Stimulated activated naive CD4-positive, alpha-beta T cell (primary cell): ENCODE measurements at regions not wholly inside any gene's neighbourhood (a gene's known extent, or its start where the extent isn't known, plus 50 kb on each side); places are given as distances from the start of the nearest gene placed in this dataset.
"Not testable (repeated sequence)": the region's sequence is repeated elsewhere in the genome, so short reads cannot be mapped to it uniquely, and the experiment has no call there.

Experiments used
- DNase-seq, 6 experiments: peaks; one replicate each; lab custom pipeline; 2025; lab: John Stamatoyannopoulos, UW

- DNase-seq: no peak
Observed at GRCh38 chr6:130610303-130610702, 216.9 kb upstream of the SMLR1 start.

DNA sequence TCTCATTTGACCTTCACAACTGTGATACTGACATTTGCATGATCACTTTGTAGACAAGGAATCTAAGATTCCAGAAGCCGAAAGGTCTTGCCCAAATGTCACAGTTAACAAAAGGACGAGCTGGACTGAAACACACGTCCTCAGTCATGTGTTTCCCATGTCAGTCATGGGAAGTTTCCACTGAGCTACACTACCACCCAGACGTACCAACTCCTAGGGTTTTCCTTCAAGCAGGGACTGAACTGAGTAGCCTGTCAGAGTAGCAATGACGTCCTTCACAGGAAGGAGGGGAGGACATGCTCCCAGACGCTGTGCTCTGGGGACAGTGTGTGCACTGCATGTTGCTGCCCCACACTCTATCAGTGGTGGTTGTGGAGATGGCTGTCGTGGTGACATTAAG lies 215.8 kb upstream of the SMLR1 start:
- DNase-seq: no peak

DNA sequence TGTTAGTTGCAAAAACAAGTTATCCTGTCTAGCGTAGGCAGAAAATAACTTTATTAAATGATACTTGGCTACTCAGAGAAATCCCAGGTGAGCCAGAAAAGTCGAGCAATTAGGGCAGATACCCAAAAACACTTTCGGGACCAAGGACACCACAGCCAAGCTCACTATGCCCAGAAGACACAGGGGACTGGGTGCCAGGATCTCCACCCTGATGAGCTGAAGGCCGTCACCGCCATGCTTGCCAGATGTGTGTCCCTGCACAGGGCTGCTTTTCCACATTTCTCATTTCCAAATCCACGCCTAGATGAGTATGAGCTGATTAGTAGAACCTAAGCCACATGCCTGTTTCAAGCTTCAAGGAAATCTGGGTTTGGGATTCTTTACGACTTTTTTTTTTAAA lies 214.0 kb upstream of the SMLR1 start:
- no peak for DNase-seq

DNA sequence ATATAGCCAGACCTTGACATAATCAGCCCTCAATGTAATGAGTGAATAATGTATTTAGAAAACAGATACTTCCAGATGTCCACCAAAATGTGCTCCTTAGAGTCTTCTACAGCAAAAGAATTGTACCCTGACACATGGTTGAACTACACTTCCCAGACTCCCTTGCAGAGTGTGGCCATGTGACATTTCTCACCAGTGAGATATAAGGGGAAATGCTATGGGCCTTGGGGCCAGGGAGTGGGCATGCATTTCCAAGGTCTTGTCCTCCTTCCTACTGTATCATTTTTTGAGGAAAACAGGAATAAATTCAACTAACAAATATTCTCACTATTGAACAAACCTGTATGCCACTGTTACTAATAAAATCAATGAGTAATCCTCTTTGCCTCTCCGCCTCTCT lies 211.4 kb upstream of the SMLR1 start:
- DNase-seq: no peak

- no peak for DNase-seq
Observed at GRCh38 chr6:130617658-130618057, 209.5 kb upstream of the SMLR1 start.

- not testable (repeated sequence) for DNase-seq
Observed at GRCh38 chr6:130618806-130619205, 208.4 kb upstream of the SMLR1 start.

- DNase-seq: no peak
Observed at GRCh38 chr6:130620338-130620781, 206.8 kb upstream of the SMLR1 start.

DNA sequence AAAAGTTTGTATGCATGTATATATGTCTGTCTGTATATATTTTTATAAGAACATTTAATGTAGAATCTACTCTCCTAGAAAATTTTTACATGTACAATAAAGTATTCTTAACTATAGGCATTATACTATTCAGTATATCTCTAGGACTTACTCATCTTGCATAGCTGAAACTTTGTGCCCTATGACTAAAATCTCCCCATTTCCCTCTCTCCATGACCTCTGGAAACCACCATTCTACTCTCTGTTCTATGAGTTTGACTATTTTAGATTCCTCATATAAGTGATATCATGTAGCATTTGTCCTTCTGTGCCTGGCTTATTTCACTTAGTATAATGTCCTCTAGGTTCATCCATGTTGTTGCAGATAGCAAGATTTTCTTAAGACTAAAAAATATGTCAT lies 205.1 kb upstream of the SMLR1 start:
- no peak for DNase-seq

GRCh38 chr6:130624046-130624445 lies 203.2 kb upstream of the SMLR1 start:
- no peak for DNase-seq

GRCh38 chr6:130625825-130626527 lies 201.2 kb upstream of the SMLR1 start:
- no peak for DNase-seq

DNA sequence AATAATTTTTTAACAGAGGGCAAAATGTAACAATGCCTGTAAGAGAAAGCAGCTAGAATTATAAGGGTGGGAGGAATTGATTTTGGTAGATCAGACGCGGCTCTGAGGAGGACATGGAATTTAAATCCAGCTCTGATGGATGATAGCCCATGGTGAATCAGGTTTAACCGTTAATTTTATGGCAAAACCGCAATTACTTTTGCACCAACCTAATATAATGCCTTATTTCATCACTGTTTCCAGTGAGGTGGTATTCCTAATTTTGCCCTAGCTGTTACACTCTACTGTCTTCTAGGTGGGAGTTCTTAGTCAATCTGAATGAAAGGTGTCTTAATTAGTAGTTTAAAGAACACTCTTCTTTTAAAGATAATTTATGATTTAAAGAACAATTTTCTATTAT lies 198.3 kb upstream of the SMLR1 start:
- DNase-seq: no peak

- DNase-seq: no peak
Observed at GRCh38 chr6:130629640-130630039, 197.6 kb upstream of the SMLR1 start.

DNA sequence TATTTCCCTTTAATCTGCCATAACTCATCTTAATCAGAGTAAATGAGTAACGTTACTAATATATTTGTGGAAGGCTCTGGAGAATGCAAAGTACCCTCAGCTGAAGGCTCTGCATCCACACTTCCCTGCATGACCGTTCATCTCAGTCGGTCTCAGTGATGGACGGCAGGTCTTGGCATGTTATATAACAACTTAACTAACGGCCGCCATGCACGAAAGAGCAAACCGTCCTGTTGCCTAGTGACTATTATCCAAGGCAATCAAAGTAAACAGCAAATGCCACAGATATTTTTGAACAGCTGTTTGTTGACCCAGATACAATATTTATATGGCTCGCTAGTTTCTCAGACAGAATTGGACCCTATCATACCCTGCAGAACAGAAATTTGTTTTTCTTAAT lies 194.9 kb upstream of the SMLR1 start:
- no peak for DNase-seq

- no peak for DNase-seq
Observed at GRCh38 chr6:130632897-130633296, 194.3 kb upstream of the SMLR1 start.

- DNase-seq: no peak
Observed at GRCh38 chr6:130643361-130643760, 183.8 kb upstream of the SMLR1 start.

GRCh38 chr6:130644175-130644574 lies 183.0 kb upstream of the SMLR1 start:
- DNase-seq: no peak

DNA sequence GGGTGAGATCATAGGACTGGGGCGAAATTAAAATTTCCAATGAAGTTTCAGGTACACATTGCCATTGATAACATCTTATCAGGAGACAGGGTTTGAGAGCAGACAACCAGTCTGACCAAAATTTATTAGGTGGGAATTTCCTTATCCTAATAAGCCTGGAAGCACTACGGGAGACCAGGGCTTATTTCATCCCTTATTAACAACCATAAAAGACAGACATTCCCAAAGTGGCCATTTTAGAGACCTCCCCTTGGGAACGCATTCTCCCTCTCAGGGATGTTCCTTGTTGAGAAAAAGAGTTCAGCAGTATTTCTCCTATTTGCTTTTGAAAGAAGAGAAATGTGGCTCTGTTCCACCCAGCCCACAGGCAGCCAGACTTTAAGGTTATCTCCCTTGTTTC lies 182.4 kb upstream of the SMLR1 start:
- DNase-seq: not testable (repeated sequence)

DNA sequence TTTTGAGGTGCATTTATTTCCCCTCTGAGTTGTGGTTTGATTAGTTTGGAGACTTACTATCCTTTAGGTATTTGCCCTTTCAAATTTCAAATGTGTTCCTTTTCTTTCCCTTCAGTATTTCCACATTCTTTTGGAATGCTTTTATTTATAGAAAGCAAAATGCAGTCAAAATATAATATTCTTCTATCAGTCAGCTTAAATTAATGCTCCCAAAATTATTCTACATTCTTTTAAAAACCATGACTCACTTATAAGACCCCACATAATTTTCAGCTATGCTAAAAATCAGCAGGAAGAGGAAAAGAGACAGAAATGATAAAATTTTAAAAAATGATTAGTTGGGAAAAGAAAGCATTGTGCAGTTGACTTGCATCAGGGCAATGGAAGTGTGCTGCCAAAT lies 180.0 kb upstream of the SMLR1 start:
- no peak for DNase-seq

DNA sequence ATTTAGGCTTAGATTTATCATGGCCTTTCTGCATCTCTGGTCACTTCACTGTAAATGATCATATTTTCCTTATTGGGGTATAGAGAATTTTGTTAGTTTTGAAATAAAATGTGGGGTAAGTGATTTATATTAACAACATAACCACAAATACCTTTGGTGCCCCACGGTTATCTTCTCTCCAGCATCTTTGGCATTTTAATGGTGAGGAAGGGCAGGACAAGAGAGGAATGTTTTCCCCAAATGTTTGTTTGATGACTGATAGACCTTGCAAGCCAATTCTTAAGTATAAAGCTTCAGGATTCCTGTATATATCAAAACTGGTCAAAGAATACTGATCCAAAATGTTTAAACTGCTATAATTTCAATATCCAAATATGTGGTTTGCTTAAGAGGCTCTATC lies 171.6 kb upstream of the SMLR1 start:
- DNase-seq: no peak

DNA sequence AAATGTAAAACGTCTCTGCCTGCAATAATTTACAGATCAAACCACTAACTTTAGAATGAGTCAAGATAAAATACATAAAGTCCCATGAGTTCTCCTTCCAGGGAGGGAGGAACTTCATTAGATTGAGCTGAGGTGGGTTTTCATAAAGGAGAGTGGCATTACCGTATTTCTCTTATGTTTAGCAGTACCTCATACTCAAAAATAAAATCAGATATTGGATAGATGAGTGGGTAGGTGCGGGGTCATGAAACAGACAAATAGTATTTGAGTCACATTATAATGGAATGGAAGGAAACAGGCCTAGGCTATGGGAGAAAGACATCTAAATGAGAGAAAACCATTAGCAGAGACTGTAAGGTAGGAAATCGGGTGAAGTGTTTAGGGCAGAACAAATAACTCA lies 166.1 kb upstream of the SMLR1 start:
- no peak for DNase-seq

DNA sequence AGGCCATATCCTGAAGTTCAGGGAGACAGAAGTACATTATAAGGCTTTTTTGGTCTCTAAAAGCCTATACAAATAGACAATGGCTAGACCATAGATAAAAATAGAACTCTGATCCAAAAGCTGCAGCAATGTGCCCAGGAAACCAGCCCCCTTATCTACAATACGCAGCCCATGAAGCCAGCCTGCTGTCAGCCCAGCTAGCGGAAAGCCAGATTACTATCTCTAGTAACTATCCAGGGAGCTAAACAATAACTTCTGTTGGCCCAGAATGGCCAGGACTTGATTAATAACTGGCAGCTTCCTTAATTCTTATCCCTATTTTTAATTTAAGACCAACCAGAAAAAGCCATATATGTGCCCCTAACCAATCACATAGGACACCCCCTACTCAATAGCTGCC lies 160.4 kb upstream of the SMLR1 start:
- no peak for DNase-seq

DNA sequence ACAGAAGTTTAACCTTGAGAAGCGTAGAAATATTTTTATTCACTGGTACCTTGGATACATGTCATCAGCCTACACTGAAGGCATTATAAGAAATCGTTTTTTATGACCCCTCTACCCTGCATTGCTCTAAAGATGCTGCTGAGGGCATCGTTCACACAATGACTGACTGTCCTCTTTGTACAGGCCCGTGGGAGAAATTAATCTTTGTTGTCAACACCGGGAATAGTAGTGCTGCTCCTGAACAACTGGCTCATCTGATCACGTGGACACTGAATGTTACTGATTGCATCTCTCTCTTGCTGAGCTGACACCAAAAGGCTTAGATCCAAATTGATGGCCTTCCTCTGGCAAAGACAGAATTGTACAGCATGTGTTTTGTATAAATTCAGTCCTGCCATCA lies 157.1 kb upstream of the SMLR1 start:
- DNase-seq: no peak

DNA sequence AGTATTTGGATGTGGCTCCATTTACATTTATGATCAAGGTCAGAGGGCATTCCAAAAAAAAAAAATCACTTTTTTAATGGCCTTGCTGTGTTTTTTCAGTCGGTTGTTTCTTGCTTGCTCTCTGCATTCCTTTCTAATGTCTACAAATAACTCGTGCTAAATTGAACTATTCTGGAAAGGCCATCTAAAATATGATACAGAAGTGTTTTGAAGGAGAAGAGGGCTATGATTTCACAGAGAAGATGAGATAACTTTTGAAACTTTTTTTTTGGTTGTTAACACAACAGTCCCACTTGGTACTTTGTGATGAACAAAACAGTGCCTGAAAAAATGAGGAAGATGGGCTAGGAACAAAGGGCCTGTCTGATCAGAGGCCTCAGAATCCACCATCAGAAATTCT lies 156.1 kb upstream of the SMLR1 start:
- no peak for DNase-seq

GRCh38 chr6:130671577-130671976 lies 155.6 kb upstream of the SMLR1 start:
- no peak for DNase-seq

DNA sequence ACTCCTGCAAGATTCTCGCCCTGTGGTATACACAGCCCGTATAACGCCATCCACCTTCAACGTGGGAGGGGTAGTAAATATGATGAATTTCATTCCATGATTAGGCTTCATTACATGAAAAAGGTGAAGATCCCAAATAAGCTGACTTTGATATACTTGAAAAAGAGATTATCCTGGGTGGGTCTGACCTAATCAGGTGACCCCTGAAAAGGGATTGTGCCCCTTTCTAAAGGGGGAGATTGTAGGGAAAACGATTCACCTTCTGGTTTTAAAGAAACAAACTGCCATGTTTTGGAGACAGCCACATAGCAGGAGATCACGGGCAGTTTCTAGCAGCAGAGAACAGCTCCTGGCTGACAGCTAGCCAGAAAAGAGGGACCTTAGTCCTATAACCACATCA lies 155.1 kb upstream of the SMLR1 start:
- no peak for DNase-seq
